Left renal pelvis (tissue), 4 donors: ENCODE measurements at regions not wholly inside any gene's neighbourhood (a gene's known extent, or its start where the extent isn't known, plus 50 kb on each side); places are given as distances from the start of the nearest gene placed in this dataset.
"Not testable (repeated sequence)": the region's sequence is repeated elsewhere in the genome, so short reads cannot be mapped to it uniquely, and the experiment has no call there.

Experiments
- DNase-seq, 4 donors: peaks; one replicate each; pipeline ENCODE4 v3.0.0-alpha.2; 2013; ENCODE audit warnings: low read depth in 4 of 4, low spot score in 3 of 4

DNA sequence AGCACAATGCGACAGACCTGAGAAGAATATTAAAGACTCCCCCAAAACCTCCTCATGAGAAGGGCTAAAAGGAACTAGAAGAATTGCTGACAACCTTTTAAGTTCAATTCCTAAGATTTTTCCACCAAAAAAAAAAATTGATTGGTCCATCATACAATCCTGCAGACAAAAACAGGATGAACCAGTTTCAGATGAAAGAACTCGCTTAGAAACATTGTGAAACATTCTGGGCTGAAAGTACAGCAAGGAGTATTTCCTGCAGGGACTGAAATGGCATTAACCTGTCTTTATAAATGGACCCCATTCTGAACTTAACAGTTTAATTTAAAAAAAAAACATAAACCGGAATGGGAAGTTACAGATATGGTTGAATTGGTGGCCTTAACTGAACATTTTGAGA is 96.0 kb upstream of the FAM174B start:
- DNase-seq: no peak

DNA sequence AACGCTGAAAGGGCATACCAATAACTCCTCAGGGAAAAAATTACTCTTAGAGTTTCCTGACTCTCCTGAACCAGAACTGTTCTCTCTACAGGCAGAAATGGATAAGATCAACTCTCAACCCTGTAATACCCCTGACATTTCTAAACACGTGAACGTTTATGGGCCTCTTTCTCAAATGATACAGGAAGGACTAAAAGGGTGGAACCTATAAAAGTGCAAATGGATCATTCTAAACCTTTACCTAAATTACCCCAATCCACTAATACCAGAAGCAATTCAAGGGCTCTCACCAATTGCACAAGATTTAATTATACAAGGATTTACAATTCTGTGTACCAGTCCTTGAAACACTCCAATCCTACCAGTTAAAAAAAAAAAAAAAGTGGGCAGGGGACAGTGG is 98.0 kb upstream of the FAM174B start:
- no peak for DNase-seq

DNA sequence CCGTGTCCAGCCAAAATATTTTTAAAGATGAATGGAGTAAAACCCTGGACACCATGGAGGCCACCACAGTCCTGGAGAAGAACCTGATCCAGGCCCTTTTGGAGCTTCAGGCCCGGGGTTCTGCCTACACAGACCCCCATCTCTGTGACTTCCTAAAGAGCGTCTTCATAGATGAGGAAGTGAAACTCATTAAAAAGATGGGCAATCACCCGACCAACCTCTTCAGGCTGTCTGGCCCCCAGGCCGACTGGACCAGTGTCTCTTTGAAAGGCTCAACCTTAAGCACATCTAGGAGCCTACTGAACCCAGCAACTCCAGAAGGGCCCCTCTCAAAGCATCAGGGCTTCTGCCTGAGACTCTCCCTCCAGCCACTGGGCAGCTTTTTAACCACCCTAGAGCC is 107.9 kb upstream of the FAM174B start:
- no peak for DNase-seq

DNA sequence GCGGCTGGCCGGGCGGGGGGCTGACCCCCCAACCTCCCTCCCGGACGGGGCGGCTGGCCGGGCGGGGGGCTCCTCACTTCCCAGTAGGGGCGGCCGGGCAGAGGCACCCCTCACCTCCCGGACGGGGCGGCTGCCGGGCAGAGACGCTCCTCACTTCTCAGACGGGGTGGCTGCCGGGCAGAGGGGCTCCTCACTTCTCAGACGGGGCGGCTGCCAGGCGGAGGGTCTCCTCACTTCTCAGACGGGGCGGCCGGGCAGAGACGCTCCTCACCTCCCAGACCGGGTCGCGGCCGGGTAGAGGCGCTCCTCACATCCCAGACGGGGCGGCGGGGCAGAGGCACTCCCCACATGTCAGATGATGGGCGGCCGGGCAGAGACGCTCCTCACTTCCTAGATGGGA is 112.6 kb upstream of the FAM174B start:
- DNase-seq: not testable (repeated sequence)

DNA sequence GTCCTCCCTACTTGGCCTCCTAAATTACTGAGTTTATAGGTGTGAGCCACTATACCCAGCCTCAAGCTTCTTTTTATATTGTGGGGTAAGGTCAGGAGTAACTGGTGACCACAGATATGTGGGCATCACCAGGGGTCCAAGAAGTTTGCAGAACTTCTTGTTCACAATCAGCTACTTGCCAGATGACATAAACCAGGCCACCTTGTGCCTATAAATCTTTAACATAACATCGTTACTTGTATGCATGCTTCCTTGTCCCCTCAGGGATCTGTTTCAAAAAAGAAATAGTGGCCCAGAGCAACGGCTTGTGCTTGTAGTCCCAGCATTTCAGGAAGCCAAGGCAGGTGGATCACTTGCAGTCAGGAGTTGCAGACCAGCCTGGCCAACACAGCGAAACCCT is 115.1 kb upstream of the FAM174B start:
- DNase-seq: no peak

DNA sequence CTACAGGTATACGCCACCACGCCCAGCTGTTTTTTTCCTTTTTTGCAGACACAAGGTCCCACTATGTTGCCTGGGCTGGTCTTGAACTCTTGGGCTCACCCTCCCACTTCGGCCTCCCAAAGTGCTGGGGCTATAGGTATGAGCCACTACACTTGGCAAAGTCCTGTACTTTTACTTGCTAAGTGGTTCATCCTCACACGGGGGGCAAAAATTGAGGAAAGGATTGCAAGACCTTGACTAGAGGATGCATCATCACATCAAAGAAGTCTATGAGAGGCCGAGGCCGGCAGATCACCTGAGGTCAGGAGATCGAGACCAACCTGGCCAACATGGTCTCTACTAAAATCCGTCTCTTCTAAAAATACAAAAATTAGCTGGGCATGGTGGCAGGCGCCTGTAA is 116.5 kb upstream of the FAM174B start:
- no peak for DNase-seq

DNA sequence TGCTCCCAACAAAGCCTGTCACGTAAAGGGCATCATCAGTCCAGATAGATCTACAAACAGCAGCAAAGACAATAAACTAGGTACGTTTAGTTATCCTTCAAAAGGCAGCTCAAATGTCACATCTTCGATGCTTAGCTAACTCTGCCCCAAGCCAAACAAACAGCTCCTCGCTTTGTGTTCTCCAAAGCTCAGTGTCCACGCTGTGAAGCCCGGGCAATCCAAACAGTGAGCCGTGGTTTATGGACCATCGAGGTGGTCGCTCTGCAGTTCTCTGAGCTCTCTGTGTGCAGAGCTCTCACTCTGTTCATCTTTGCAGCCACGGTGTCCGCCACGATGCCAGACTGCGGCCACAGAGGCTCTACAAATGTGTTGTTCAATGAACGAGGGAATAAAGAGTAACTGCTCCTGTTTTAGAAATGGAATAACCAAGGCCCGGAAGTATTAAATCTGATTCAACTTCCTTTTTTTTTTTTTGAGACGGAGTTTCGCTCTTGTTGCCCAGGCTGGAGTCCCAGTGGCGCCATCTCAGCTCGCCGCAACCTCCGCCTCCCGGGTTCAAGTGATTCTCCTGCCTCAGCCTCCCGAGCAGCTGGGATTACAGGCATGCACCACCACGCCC is 117.2 kb upstream of the FAM174B start:
- no peak for DNase-seq

DNA sequence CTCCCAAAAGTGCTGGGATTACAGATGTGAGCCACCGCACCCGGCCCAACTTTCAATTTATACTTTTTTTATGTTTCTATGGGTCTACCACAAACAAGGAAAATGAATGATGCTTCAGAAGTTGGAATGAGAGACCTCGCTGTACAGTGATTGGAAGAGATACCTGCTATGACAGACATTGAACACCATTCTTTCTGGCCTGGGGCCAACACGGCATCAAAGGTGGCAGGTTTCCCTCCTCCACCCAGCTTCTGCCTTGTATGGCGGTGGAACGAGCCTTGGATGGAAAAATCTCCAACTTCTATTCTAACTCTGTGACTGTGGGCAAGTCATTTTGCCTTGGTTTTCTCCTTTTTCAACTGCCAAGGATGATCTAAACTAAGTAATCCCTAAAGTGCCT is 117.8 kb upstream of the FAM174B start:
- no peak for DNase-seq

DNA sequence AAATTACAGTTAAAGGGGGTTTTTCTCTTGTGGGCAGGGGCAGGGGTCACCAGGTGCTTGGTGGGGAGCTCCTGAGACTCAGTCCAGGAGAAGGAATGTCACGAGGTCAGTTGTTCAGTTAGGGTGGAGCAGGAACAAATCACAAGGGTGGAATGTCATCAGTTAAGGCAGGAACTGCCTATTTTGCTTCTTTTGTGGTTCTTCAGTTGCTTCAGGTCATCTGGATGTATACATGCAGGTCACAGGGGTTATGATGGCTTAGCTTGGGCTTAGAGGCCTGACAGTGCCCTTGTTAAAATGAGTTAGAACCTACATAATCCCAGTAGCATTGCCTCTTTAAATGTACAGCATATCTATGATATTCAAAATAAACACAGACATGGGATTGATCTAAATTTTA is 120.2 kb upstream of the CHD2 start:
- no peak for DNase-seq

DNA sequence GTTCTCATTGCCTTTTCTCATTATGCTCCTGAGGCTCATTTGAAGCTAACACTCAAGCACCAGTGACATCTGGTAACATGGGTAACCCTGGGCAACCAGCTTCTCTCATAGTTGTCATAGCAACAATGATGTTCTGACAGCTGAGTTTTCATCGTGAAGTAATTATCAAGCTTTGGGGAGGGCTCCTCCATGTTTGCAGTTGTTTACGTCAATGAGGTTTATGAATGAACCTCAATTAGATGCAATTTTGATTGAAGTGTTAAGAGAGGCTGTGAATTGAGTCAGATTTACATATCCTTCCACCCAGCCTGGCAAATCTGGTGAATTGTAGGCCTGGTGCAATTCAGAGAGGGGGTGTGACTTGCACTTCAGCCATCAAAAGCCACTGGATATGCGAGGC is 119.3 kb upstream of the CHD2 start:
- no peak for DNase-seq

DNA sequence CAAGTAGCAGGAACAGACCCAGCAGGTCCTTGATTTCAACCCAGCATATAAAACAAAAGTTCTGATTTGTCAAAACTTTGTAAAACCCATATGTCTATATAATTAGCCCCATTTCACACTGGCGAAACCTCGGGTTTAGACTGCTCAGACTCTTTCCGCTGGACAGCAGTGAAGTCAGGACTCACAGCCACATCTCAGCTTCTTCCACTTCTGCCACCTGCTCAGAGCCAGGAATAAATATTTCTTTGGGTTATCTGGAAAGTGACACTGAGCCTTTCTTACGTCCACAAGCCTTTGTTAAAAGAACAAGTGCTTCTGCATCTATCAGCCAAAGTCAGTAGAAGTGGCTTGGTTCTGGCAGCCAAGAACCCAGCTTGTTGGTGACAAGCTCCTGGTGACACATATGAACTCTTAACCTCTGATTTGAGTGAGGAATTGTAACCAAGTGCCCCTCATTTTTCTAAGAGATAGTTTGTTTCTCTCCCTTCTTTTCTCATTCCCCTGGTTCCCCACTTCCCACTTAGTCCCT is 118.1 kb upstream of the CHD2 start:
- no peak for DNase-seq

DNA sequence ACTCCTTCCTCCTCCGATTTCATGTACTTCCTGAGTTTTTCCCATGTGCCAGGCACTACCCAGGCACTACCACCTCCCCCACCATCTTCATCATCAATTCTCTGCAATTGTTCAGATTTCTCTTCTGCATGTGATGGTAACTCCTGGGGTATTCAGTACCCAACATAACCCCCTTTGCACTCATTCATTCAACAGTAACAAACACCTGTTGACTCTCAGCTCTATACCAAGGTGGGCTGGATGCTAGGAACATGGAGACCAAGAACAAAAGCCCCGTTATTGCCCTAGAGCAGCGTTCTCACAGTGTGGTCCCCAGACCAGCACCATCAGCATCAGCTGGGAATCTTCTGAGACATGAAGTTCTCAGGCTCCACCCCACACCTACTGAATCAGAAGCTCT is 113.0 kb upstream of the CHD2 start:
- DNase-seq: no peak

DNA sequence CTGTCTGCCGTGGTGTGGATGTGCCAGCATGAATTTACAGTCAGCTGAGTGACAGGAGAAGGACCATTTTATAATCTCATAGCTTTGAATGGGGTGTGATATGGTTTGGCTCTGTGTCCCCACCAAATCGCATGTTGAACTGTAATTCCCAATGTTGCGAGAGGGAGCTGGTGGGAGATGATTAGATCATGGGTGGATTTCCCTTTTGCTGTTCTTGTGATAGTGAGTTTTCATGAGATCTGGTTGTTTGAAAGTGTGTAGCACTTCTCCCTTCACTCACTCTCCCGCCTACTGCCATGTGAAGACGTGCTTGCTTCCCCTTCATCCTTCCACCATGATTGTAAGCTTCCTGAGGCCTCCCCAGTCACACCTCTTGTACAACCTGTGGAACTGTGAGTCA is 111.9 kb upstream of the CHD2 start:
- DNase-seq: no peak

DNA sequence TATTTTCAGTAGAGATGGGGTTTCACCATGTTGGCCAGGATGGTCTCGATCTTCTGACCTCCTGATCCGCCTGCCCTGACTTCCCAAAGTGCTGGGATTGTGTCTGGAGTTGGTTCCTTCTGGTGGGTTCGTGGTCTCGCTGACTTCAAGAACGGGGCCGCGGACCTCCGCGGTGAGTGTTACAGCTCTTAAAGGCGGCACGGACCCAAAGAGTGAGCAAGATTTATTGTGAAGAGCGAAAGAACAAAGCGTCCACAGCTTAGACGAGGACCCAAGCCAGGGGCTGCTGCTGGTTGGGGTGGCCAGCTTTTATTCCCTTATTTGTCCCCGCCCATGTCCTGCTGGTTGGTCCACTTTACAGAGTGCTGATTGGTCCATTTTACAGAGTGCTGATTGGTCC is 111.3 kb upstream of the CHD2 start:
- DNase-seq: not testable (repeated sequence)

DNA sequence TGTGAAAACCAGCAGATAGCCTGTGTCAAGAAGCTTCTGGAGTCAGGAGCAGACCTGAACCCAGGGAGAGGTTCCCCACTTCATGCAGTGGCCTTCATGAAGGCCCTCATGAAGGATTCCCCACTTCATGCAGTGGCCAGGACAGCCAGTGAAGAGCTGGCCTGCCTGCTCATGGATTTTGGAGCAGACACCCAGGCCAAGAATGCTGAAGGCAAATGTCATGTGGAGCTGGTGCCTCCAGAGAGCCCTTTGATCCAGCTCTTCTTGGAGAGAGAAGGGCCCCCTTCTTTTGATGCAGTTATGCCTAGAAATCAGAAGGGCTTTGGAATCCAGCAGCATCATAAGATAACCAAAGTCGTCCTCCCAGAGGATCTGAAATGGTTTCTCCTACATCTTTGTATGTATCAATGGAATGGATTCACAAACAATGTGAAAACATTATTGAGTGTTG is 103.9 kb upstream of the CHD2 start:
- no peak for DNase-seq

DNA sequence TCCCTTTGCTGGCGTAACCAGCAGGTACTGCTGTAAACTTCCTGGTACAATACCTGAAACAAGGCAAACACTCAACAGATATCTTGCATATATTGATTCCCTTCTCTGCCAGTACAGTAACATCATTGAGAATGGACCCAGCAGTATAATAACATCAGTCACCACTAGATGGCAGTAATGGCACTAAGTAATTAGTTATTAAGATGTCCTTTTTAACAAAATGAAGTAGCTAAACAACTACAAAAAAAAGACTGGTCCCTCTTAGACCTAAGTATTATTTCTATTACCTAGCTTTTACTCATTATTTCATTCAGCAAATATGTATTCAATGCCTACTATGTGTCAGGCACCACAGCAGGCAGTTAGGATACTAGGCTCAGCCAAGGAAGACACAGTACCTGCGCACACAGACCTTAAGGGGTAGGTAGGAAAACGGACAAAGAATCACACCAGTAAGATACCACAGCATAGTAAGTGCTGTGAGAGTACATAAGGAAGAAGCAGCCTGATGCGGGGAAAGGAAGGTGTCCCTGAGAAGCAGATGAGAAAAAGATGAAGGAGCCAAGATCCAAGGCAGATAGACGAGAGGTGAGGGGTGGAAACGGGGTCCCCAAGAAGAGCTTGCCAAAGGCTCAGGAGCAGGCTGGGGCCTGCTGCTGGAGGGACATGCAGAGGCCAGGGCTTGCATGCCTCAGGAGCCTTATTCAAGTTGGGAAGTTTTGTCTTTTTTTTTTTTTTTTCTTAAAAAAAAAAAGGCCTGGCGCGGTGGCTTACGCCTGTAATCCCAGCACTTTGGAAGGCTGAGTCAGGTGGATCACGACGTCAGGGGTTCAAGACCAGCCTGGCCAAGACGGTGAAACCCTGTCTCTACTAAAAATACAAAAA is 102.7 kb upstream of the CHD2 start:
- no peak for DNase-seq

DNA sequence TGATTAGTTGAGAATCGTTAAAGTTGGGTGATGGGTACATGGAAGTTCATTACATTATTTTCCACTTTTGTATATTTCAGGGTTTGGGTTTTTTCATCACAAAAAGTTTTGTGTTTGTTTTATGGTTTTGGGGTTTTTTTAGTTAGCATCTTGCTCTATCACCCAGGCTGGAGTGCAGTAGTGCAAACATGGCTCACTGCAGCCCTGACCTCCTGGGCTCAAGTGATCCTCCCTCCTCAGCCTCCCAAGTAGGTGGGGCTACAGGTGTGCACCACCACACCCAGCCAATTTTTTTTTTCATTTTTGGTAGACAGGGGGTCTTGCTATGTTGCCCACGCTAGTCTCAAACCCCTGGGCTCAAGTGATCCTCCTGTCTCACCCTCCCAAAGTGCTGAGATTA is 100.1 kb upstream of the CHD2 start:
- DNase-seq: no peak

DNA sequence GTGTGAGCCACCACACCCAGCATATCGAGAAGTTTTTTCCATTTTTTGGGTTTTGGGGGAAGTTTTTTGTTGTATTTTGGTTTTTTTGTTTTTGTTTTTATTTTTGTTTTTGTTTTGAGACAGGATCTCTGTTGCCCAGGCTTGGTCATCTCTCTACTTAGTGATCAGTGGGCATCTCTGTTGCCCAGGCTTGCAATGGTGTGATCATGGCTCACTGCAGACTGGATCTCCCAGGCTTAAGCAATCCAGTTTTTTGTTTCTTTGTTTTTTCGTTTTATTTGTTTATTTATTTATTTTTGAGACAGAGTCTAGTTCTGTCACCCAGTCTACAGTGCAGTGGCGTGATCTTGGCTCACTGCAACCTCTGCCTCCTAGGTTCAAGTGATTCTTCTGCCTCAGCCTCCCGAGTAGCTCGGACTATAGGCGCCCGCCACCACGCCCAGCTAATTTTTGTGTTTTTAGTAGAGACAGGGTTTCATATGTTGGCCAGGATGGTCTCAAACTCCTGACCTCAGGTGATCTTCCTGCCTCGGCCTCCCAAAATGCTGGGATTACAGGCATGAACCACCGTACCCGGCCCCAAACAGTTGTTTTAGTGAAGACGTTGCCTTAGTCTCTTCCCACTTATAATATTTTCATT is 99.6 kb upstream of the CHD2 start:
- not testable (repeated sequence) for DNase-seq

DNA sequence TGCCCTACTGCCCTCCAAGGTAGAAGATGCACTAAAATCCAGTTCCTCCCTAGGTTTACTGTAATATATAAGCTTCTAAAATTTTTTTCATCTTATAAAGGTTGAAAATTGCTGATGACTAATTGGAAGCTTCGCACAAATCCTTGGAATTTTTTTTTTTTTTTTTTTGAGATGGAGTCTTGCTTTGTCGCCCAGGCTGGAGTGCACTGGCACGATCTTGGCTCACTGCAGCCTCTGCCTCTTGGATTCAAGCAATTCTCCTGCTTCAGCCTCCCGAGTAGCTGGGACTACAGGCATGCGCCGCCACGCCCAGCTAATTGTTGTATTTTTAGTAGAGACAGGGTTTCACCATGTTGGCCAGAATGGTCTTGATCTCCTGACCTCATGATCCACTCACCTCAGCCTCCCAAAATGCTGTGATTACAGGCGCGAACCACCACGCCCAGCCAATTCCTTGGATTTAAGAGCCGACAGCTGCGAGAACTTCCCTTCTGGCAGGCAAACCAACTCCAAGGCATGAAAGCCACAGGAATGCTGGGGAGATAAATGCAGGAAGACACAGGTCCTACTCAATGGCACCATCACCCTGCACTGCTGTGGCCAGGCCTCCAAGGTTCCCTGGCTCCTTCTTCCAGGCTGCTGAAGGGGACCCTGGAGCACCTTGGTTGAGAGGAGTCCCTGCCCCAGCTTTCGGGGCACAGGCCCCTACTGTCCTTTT is 98.9 kb upstream of the CHD2 start:
- DNase-seq: not testable (repeated sequence)

DNA sequence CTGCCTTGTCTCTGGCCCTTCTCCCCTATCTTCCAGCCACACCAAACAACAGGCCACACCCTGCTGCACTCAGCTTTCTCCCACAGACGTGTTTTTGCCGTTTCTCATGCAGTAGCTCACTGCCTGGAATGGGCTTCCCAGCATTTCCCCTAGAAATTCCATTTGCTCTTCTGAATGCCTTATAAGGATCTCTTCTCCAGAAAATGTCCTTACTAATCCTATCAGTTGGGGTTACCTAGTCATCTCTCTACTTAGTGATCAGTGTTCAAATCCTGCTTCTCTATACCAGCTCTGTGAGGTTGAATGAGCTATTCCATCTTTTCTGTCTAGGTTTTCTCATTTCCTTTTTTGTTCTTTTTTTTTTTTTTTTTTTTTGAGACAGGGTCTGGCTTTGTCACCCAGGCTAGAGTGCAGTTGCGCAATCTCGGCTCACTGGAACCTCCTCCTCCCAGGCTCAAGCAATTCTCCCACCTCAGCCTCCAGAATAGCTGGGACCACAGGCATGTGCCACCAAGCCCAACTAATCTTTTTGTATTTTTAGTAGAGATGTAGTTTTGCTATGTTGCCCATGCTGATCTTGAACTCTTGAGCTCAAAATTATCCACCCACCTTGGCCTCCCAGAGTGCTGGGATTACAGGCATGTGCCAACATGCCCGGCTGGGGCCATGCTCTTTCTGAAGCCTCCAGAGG is 98.2 kb upstream of the CHD2 start:
- no peak for DNase-seq

DNA sequence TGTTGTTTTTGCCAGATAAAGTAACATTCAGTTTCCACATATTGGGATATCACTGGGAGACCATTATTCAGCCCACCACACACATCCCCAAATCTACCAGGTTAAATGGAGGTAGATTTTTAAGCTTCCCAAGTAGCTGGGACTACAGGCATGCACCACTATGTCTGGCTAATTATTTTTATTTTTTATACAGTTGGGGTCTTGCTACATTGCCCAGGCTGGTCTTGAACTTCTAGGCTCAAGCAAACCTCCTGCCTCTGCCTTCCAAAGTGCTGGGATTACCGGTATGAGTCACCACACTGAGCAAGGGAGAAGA is 96.6 kb upstream of the CHD2 start:
- no peak for DNase-seq
